Type B pancreatic cell (in vitro differentiated cells): ENCODE measurements at regions not wholly inside any gene's neighbourhood (a gene's known extent, or its start where the extent isn't known, plus 50 kb on each side); places are given as distances from the start of the nearest gene placed in this dataset.

ENCODE experiments used
- DNase-seq: peaks from one replicate; pipeline ENCODE4 v3.0.0; 2021; ENCODE audit warnings: mixed read lengths; ENCODE audit not compliant: unreplicated experiment; ENCODE audit errors: extremely low spot score
- H3K27ac Mint-ChIP-seq: 2 replicates; pipeline ENCODE4 v1.8.0; 2021; ENCODE audit warnings: mild to moderate bottlenecking, mixed read lengths
- H3K27me3 Mint-ChIP-seq: 2 replicates; pipeline ENCODE4 v1.8.0; 2021; ENCODE audit warnings: mixed read lengths
- H3K36me3 Mint-ChIP-seq: 2 replicates; pipeline ENCODE4 v1.8.0; 2021; ENCODE audit warnings: mixed read lengths
- H3K4me1 Mint-ChIP-seq: one replicate; pipeline ENCODE4 v1.8.0; 2021; ENCODE audit warnings: mixed read lengths; ENCODE audit not compliant: unreplicated experiment
- H3K4me3 Mint-ChIP-seq: 2 replicates; pipeline ENCODE4 v1.8.0; 2021; ENCODE audit warnings: mild to moderate bottlenecking, mixed read lengths
- H3K9me3 Mint-ChIP-seq: 2 replicates; pipeline ENCODE4 v1.8.0; 2021; ENCODE audit warnings: mixed read lengths
- TF ChIP-seq, protein P1 (sequence below): fragments of 200-600 bp; sonication (generic); conservative IDR thresholded peaks from 2 replicates; pipeline ENCODE4 v1.5.0; 2021; ENCODE audit warnings: antibody characterized with exemption, mild to moderate bottlenecking

DNA sequence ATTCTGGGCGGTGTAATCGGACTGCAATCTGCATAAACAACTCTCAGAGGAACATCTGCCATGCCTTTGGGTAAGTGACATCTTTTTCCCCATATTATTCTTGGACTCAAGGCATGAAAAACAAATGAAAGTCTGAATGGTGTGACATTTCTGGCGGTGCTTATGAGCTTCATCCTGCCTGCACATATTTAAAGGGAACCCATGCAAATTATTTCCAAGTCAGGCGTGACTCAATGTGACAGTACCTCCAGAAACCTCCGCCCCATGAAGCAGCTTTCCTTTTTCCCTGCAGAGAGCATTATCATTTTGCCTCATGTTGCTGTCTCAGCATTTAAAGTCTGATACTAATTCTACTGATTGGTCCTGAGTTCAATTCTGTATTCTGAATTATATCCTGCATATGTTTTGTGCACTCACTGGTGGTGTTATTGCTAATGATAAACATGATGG, 585.4 kb downstream of the SNAPC1 start:
- H3K4me3 Mint-ChIP-seq, result no peak overlapping the region
- no peak overlapping the region for H3K27ac Mint-ChIP-seq
- TF ChIP-seq, protein P1, sequence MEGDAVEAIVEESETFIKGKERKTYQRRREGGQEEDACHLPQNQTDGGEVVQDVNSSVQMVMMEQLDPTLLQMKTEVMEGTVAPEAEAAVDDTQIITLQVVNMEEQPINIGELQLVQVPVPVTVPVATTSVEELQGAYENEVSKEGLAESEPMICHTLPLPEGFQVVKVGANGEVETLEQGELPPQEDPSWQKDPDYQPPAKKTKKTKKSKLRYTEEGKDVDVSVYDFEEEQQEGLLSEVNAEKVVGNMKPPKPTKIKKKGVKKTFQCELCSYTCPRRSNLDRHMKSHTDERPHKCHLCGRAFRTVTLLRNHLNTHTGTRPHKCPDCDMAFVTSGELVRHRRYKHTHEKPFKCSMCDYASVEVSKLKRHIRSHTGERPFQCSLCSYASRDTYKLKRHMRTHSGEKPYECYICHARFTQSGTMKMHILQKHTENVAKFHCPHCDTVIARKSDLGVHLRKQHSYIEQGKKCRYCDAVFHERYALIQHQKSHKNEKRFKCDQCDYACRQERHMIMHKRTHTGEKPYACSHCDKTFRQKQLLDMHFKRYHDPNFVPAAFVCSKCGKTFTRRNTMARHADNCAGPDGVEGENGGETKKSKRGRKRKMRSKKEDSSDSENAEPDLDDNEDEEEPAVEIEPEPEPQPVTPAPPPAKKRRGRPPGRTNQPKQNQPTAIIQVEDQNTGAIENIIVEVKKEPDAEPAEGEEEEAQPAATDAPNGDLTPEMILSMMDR, result no peak
- H3K9me3 Mint-ChIP-seq, result peaks cover 6% of the 10 kb centered on the region
- DNase-seq, result no peak
- no peaks in the 10 kb centered on the region for H3K36me3 Mint-ChIP-seq
- no peaks in the 10 kb centered on the region for H3K4me1 Mint-ChIP-seq
- no peaks in the 10 kb centered on the region for H3K27me3 Mint-ChIP-seq

DNA sequence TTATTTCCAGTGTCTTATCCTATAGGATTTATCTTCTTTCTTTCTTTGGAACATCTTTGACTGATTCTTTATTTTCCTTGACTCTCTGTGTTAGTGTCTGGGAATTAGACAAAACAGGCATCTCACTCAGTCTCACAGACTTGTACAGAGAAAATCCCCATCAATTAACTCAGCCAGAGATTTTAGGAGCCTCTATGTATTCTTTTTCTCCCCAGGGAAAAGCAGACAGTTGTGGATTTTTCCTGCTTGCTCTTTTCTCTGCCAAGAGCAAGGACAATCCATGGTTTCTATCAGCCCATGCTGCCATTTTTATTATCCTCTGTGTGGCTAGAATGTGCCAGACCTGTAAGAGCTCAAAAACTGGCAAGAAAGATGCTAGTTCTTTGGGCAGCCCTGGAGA, 595.1 kb downstream of the SNAPC1 start:
- DNase-seq, result no peak
- Mint-ChIP-seq H3K4me3 (no peak overlapping the region), H3K36me3 (no peaks in the 10 kb centered on the region), H3K27me3 (no peaks in the 10 kb centered on the region), H3K9me3 (peaks cover 10% of the 10 kb centered on the region), H3K4me1 (no peaks in the 10 kb centered on the region), H3K27ac (no peak overlapping the region)
- TF ChIP-seq, protein P1, result no peak

DNA sequence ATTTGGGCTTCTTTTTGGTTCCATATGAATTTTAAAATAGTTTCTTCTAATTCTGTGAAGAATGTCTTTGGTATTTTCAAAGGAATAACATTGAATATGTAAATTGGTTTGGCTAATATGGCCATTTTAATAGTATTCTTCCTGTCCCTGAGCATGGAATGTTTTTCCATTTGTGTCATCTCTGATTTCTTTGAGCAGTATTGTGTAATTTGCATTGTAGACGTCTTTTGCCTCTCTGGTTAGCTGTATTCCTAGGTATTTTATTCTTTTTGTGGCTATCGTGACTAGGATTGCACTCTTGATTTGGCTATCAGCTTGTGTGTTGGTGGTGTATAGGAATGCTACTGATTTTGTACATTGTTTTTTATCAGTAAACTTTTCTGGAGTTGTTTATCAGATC, 601.9 kb downstream of the SNAPC1 start:
- TF ChIP-seq, protein P1, result no peak
- DNase-seq, result no peak
- H3K4me3 Mint-ChIP-seq, result no peak overlapping the region
- H3K27ac Mint-ChIP-seq, result no peak overlapping the region
- H3K9me3 Mint-ChIP-seq, result no peaks in the 10 kb centered on the region
- no peaks in the 10 kb centered on the region for H3K4me1 Mint-ChIP-seq
- no peaks in the 10 kb centered on the region for H3K27me3 Mint-ChIP-seq
- no peaks in the 10 kb centered on the region for H3K36me3 Mint-ChIP-seq

DNA sequence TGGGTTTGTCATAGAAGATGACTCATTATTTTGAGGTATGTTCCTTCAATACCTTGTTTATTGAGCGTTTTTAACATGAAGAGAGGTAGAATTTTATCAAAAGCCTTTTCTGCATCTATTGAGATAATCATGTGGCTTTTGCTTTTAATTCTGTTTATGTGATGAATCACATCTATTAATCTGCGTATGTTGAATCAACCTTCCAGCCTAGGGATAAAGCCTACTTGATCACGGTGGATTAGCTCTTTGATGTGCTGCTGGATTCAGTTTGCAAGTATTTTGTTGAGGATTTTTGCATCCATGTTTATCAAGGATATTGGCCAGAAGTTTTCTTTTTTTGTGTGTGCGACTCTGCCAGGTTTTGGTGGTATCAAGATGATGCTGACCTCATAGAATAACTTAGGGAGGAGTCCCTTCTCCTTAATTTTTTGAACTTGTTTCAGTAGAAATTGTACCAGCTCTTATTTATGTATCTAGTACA, 602.6 kb downstream of the SNAPC1 start:
- H3K27ac Mint-ChIP-seq, result no peak overlapping the region
- H3K27me3 Mint-ChIP-seq, result no peaks in the 10 kb centered on the region
- DNase-seq, result no peak
- TF ChIP-seq, protein P1, result no peak
- H3K9me3 Mint-ChIP-seq, result no peaks in the 10 kb centered on the region
- H3K36me3 Mint-ChIP-seq, result no peaks in the 10 kb centered on the region
- H3K4me3 Mint-ChIP-seq, result no peak overlapping the region
- H3K4me1 Mint-ChIP-seq, result no peaks in the 10 kb centered on the region

DNA sequence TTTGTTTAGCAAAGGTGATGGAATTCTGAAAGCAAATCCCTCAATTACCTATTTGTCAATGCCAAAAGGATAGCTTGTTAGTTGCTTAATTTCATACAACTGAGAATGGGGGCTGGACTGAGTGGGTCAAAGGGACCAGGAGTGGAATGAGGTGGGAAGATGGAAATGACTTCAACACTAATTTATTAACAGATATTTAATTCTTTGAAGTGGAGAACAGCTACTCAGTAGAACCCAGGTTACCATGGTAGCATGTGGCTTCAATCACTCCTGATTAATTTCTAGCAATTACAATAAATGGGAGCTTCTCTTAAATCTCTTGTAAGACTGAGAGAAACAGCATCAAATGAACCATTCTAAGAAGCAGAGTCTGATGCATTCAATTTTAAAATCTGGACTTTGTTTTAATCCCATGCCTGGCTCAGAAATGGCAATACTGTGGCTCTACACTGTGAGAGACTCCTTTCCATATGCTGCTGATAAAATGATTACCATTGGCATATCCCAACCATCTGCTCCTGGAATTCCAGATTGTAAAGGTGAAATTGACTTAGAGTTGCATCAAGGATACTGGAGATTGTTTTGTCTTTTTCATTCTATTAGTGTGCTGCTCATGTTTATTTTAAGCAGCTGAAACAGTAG, 607.8 kb downstream of the SNAPC1 start:
- TF ChIP-seq, protein P1, result no peak
- no peak for DNase-seq
- Mint-ChIP-seq H3K27me3 (peaks cover 3% of the 10 kb centered on the region), H3K36me3 (no peaks in the 10 kb centered on the region), H3K27ac (no peak overlapping the region), H3K9me3 (no peaks in the 10 kb centered on the region), H3K4me1 (no peaks in the 10 kb centered on the region), H3K4me3 (no peak overlapping the region)
